Common myeloid progenitor, CD34-positive (primary cell): ENCODE measurements at regions not wholly inside any gene's neighbourhood (a gene's known extent, or its start where the extent isn't known, plus 50 kb on each side); places are given as distances from the start of the nearest gene placed in this dataset.

Source experiments
- CTCF ChIA-PET: fragments of 350-600 bp; sonication (Branson Sonifier 250); formaldehyde crosslinking; loops from one replicate; lab custom pipeline; 2021; ENCODE audit warnings: antibody characterized with exemption; lab: Charles Lee
- POLR2A ChIA-PET: fragments of 350-600 bp; sonication (Branson Sonifier 250); formaldehyde crosslinking; loops from one replicate; lab custom pipeline; 2021; ENCODE audit warnings: antibody characterized with exemption; lab: Charles Lee
- DNase-seq, 3 donors: peaks; one replicate each; pipeline versions ENCODE4 v3.0.0 to v3.0.0-alpha.2; 2013
- H3K27ac ChIP-seq, 2 experiments: 1 replicate in 1 of 2; 2 replicates in 1 of 2; pipeline ENCODE4 v1.7.0; 2013; ENCODE audit warnings: inconsistent platforms in 2 of 2, low read length in 2 of 2, mild to moderate bottlenecking in 2 of 2, low read depth in 1 of 2, moderate library complexity in 1 of 2; ENCODE audit not compliant: severe bottlenecking in 2 of 2, insufficient read depth in 1 of 2, poor library complexity in 1 of 2
- H3K27me3 ChIP-seq, 5 experiments: replicated peaks in 2 of 5; 1 replicate in 3 of 5; 2 replicates in 2 of 5; pipeline versions ENCODE4 v1.6.1 to v1.7.0; 2013; ENCODE audit warnings: low read length in 4 of 5, mild to moderate bottlenecking in 2 of 5, moderate library complexity in 2 of 5, inconsistent platforms in 1 of 5; ENCODE audit not compliant: insufficient read depth in 5 of 5, control insufficient read depth in 4 of 5
- H3K36me3 ChIP-seq, 4 experiments: 1 replicate in 2 of 4; 2 replicates in 2 of 4; pipeline versions ENCODE4 v1.6.1 to v1.7.0; 2013; ENCODE audit warnings: low read length in 3 of 4, control low read depth in 1 of 4, mild to moderate bottlenecking in 1 of 4; ENCODE audit not compliant: control insufficient read depth in 4 of 4, insufficient read depth in 4 of 4
- H3K4me1 ChIP-seq, 4 experiments: 1 replicate in 3 of 4; 2 replicates in 1 of 4; pipeline versions ENCODE4 v1.6.1 to v1.7.1; 2013; ENCODE audit warnings: low read length in 3 of 4, mild to moderate bottlenecking in 3 of 4, control low read depth in 1 of 4, inconsistent platforms in 1 of 4, moderate library complexity in 1 of 4; ENCODE audit not compliant: control insufficient read depth in 4 of 4, insufficient read depth in 4 of 4; ENCODE audit errors: control extremely low read depth in 1 of 4
- H3K4me3 ChIP-seq, 7 experiments: 1 replicate in 4 of 7; 2 replicates in 3 of 7; pipeline versions ENCODE4 v1.5.1 to v1.7.0; 2013; ENCODE audit warnings: mild to moderate bottlenecking in 7 of 7, low read length in 6 of 7, moderate library complexity in 6 of 7, inconsistent platforms in 2 of 7, low read depth in 2 of 7, control low read depth in 1 of 7; ENCODE audit not compliant: insufficient read depth in 4 of 7, control insufficient read depth in 1 of 7; ENCODE audit errors: extremely low read depth in 1 of 7
- H3K9me3 ChIP-seq, 5 experiments: 1 replicate in 4 of 5; 2 replicates in 1 of 5; pipeline versions ENCODE4 v1.6.1 to v1.7.1; 2013; ENCODE audit warnings: low read length in 4 of 5, mild to moderate bottlenecking in 2 of 5, inconsistent platforms in 1 of 5, low read depth in 1 of 5, moderate library complexity in 1 of 5; ENCODE audit not compliant: control insufficient read depth in 4 of 5, insufficient read depth in 2 of 5; ENCODE audit errors: control extremely low read depth in 1 of 5
- WGBS: methylation state at CpG from one replicate; pipeline ENCODE4 v1.1.5; 2013; ENCODE audit not compliant: insufficient coverage; 5-methylcytosine and 5-hydroxymethylcytosine counted together

DNA sequence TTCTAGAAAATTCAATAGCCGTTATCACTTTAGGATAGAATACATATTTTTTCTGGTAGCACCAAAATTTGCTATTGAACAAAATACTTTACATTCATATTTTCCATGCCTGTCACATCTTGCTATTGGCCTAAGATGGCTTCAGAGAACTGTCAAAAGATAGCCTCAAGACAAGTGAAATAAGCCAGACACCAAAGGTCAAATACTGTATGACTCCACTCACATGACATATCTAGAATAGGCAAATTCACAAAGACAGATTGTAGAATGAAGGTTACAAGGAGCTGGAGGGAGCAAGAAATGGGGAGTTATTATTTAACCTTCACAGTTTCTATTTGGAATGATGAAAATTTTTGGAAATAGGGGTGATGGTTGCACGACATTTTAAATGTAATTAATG, 223.7 kb upstream of the ZC3H12C start:
- DNase-seq: no peak
- CTCF ChIA-PET: interaction anchor here (1.5 kb wide), 1 partner anchor 10 kb away, joined by 3 read pairs; no protein-coding TSS in a partner anchor
- Histone ChIP-seq H3K4me3 (no peak overlapping the region), H3K4me1 (peaks cover 6 to 12% (median 10%) of the 10 kb centered on the region in 4 experiments), H3K9me3 (peaks cover 0 to 2% (median 0%) of the 10 kb centered on the region in 5 experiments), H3K27ac (no peak overlapping the region), H3K36me3 (no peaks in the 10 kb centered on the region), H3K27me3 (no peaks in the 10 kb centered on the region)
- WGBS: 100% methylated on average over 1 of the region's 2 CpGs
- POLR2A ChIA-PET: no interaction called here

DNA sequence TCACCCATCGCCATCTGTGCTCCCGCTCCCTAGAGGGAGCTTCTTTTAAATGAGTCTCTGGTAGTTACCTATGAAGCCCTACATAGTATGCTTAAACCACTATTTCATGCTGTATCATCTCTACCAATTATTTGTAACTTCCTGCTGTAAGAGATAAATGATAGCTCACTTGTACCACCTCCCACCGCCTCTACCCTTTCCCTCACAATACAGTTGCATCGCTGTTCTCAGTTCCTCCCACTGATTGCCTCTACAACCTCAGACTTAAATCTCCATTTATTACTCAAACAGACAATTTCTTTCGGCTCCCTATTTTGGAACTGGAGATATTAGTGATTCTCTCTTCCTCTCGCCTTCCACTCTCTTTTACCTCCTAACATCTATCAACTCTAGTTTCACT, 222.9 kb upstream of the ZC3H12C start:
- Histone ChIP-seq H3K4me3 (no peak overlapping the region), H3K27me3 (no peaks in the 10 kb centered on the region), H3K36me3 (no peaks in the 10 kb centered on the region), H3K4me1 (peaks cover 3 to 6% (median 4%) of the 10 kb centered on the region in 4 experiments), H3K27ac (no peak overlapping the region), H3K9me3 (peaks cover 0 to 2% (median 0%) of the 10 kb centered on the region in 5 experiments)
- POLR2A ChIA-PET: no interaction called here
- 95% methylated on average over 2 of the region's 6 CpGs for WGBS
- CTCF ChIA-PET: interaction anchor here (1.5 kb wide), 1 partner anchor 10 kb away, joined by 3 read pairs; no protein-coding TSS in a partner anchor
- no peak for DNase-seq

DNA sequence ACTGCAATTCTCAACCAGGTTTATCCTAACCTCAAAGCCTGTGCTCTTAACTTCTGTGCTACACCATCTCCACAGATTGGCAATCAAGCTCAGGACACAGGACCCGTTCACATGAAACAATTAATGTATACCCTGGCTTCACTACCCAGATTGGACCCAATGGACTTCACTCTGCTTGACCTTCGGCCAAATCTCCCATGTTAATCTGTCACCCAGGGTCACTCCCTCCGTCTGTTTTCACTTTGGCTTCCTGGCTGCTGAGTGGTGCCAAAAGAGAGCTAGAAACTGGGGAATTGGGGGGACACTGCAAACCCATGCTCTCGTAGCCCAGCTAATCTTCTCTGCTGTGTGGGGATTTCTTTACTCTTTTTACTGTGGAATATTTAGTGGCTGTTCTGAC, 216.1 kb upstream of the ZC3H12C start:
- H3K4me3 ChIP-seq: no peak overlapping the region
- H3K27me3 ChIP-seq: no peaks in the 10 kb centered on the region
- 91% methylated on average over 2 of the region's 4 CpGs for WGBS
- CTCF ChIA-PET: no interaction called here
- H3K36me3 ChIP-seq: no peaks in the 10 kb centered on the region
- POLR2A ChIA-PET: no interaction called here
- H3K4me1 ChIP-seq: no peaks in the 10 kb centered on the region
- H3K9me3 ChIP-seq: peaks cover 0 to 2% (median 0%) of the 10 kb centered on the region in 5 experiments
- DNase-seq: no peak
- no peak overlapping the region for H3K27ac ChIP-seq

DNA sequence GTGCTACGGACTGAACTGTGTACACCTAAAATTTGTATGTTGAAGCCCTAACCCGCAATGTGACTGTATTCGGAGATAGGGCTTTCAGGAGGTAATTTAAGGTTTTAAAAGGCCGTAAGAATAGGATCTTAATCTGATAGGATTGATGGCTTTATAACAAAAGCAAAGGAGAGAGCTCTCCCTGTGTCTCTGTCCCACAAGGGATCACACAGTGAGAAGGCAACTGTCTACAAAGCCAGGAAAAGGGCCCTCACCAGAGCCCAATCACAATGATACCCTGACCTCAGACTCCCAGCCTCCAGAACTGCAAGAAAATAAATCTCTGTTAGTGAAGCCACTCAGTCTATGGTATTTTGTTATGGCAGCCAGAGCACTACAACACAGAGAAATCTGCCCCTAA, 208.7 kb upstream of the ZC3H12C start:
- CTCF ChIA-PET: no interaction called here
- DNase-seq: no peak
- no peak overlapping the region for H3K4me3 ChIP-seq
- no peaks in the 10 kb centered on the region for H3K27me3 ChIP-seq
- no peak overlapping the region for H3K27ac ChIP-seq
- no peaks in the 10 kb centered on the region for H3K36me3 ChIP-seq
- no peaks in the 10 kb centered on the region for H3K9me3 ChIP-seq
- H3K4me1 ChIP-seq: no peaks in the 10 kb centered on the region
- POLR2A ChIA-PET: no interaction called here
- WGBS: 100% methylated on average over 3 of the region's 4 CpGs

DNA sequence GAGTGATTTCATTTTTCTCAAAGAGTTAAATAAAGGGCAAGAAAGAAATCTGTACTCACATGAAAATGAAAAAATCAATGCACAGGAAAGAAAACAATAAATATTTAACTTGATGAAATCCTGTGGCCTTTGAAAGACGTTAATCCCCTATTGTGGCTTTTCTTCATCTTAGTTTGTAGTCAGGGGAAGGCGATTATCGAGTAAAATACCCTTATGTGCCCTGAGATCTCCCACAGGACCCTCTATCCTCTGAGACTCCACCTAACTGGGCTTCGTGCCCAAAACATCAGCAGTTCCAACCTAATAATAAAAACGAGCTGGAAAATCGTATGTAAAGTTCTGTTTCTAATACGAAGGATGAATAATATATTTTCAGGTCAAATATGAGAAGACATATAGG, 208.2 kb upstream of the ZC3H12C start:
- ChIA-PET CTCF (no interaction called here), POLR2A (interaction anchor here (0.6 kb wide), 1 partner anchor 1158 kb away, joined by 3 read pairs; no protein-coding TSS in a partner anchor)
- no peaks in the 10 kb centered on the region for H3K27me3 ChIP-seq
- H3K36me3 ChIP-seq: no peaks in the 10 kb centered on the region
- H3K9me3 ChIP-seq: no peaks in the 10 kb centered on the region
- H3K4me3 ChIP-seq: no peak overlapping the region
- DNase-seq: no peak
- no peak overlapping the region for H3K27ac ChIP-seq
- WGBS: 100% methylated on average over 1 of the region's 7 CpGs
- H3K4me1 ChIP-seq: no peaks in the 10 kb centered on the region

DNA sequence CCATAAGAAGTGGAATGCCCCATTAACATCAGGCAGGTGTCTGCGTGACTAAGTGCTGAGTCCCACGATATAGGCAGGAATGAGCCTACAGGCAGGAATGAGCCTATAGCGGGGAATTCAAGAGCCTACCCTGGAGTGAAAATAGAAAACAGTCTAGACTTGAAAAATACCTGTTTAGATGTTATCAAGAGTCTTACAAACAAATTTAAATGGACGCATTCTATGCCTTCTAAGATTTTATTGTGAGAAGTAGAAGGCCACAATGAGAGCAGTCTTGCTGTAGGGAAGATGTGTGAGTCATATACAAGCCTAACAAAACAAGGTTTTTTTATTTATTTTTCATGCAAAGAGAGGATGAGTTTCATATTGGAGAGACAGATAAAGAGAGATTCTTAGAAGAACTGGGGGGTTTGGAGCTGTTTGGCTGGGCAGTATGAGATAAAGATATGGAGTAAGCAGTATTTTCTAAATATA, 200.8 kb upstream of the ZC3H12C start:
- no peaks in the 10 kb centered on the region for H3K27me3 ChIP-seq
- no peak overlapping the region for H3K4me3 ChIP-seq
- WGBS: 96% methylated on average over 3 of the region's 4 CpGs
- CTCF ChIA-PET: no interaction called here
- no peaks in the 10 kb centered on the region for H3K4me1 ChIP-seq
- H3K9me3 ChIP-seq: peaks cover 0 to 1% (median 0%) of the 10 kb centered on the region in 5 experiments
- no peak for DNase-seq
- POLR2A ChIA-PET: no interaction called here
- no peaks in the 10 kb centered on the region for H3K36me3 ChIP-seq
- no peak overlapping the region for H3K27ac ChIP-seq

DNA sequence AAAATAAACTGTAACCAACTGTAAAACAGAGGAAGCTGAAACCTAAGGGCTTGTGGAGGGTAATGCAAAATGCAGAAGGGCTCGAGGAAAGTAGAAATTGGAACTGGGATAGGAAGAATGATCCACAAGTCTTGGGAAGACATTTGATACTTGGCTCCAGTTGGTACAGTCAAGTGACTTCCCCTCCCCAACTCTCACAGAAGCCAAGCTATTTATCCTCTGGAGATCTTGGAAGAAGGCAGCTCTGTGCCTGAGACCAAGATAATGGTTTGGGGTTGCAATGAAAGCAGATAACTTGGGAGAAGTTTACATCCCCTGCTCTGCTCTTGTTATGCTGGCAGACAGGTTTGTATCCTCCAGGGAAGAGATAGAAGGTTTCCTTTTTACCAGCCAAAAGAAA, 198.9 kb upstream of the ZC3H12C start:
- H3K27me3 ChIP-seq: no peaks in the 10 kb centered on the region
- ChIA-PET CTCF (no interaction called here), POLR2A (no interaction called here)
- DNase-seq: no peak
- no peak overlapping the region for H3K4me3 ChIP-seq
- no peak overlapping the region for H3K27ac ChIP-seq
- H3K36me3 ChIP-seq: no peaks in the 10 kb centered on the region
- 80% methylated on average over 1 of the region's 1 CpG for WGBS
- no peaks in the 10 kb centered on the region for H3K4me1 ChIP-seq
- H3K9me3 ChIP-seq: peaks cover 0 to 5% (median 0%) of the 10 kb centered on the region in 5 experiments
